ENCODE measurements at regions not wholly inside any gene's neighbourhood (a gene's known extent, or its start where the extent isn't known, plus 50 kb on each side); places are given as distances from the start of the nearest gene placed in this dataset.

DNA sequence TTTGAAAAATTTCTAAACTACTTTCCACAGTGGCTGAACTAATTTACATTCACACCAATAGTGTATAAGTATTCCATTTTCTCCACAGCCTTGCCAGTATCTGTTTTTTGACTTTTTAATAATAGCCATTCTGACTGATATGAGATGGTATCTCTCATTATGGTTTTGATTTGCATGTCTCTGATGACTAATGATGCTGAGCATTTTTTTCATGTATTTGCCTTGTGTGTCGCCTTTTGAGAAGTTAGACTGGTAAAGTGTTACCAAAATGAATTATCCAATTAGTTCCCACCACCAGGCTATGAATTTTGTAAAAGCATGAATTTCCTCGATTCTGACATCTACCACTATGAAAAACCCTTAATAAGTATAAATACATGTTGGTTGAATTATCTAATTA lies 242.2 kb upstream of the GK2 start:
- Histone ChIP-seq H3K18ac (ENCODE audit: low read length) (no peak overlapping the region), H2BK5ac (ENCODE audit: low read length) (no peak overlapping the region)

GRCh38 chr4:79645942-79646341 lies 237.9 kb upstream of the GK2 start:
- H3K4me3 ChIP-seq (ENCODE audit: low read length in 2 of 2): no peak overlapping the region
- no peak for DNase-seq (ENCODE audit: low spot score)
- H2BK120ac ChIP-seq (ENCODE audit: low read depth, low read length): no peak overlapping the region
- no peak overlapping the region for H2AK5ac ChIP-seq (ENCODE audit: low read depth, low read length)
- H2BK15ac ChIP-seq (ENCODE audit: low read length): no peak overlapping the region
- H3K9me3 ChIP-seq (replicated peaks in 1 of 2; ENCODE audit: control insufficient read depth in 2 of 2, insufficient read depth in 1 of 2, low read depth in 1 of 2, low read length in 2 of 2): no peaks in the 10 kb centered on the region
- no peak overlapping the region for H3K18ac ChIP-seq (ENCODE audit: low read length)
- no peaks in the 10 kb centered on the region for H3K36me3 ChIP-seq (replicated peaks in 1 of 2; ENCODE audit: control insufficient read depth in 2 of 2, insufficient read depth in 2 of 2, low read length in 2 of 2)
- no peak overlapping the region for H4K8ac ChIP-seq (ENCODE audit: low read depth, low read length)
- no peak overlapping the region for H2AFZ ChIP-seq (ENCODE audit: low read length)
- no peak overlapping the region for H3K14ac ChIP-seq (ENCODE audit: low read length)
- no peaks in the 10 kb centered on the region for H3K27me3 ChIP-seq (ENCODE audit: control insufficient read depth in 3 of 3, insufficient read depth in 3 of 3, low read depth in 1 of 3, low read length in 3 of 3)
- no peak overlapping the region for H4K91ac ChIP-seq (ENCODE audit: low read depth, low read length, poor library complexity)
- no peak overlapping the region for H2BK12ac ChIP-seq (ENCODE audit: low read length)
- H3K9ac ChIP-seq (ENCODE audit: low read depth, low read length, poor library complexity): no peak overlapping the region
- H3K4ac ChIP-seq (ENCODE audit: low read length): no peak overlapping the region
- H3K4me1 ChIP-seq (ENCODE audit: control insufficient read depth in 2 of 2, insufficient read depth in 1 of 2, low read depth in 1 of 2, low read length in 2 of 2): peaks cover 0 to 4% of the 10 kb centered on the region in 2 donors
- no peak overlapping the region for H3K27ac ChIP-seq (replicated peaks; ENCODE audit: low read length)
- H3K4me2 ChIP-seq (ENCODE audit: insufficient read depth, low read length, poor library complexity, severe bottlenecking): no peak overlapping the region
- H2BK5ac ChIP-seq (ENCODE audit: low read length): no peak overlapping the region
- no peak overlapping the region for H3K23ac ChIP-seq (ENCODE audit: low read depth, low read length, poor library complexity)
- no peaks in the 10 kb centered on the region for H3K79me1 ChIP-seq (ENCODE audit: low read depth, low read length)
- no CpG with 5 or more reads among the region's 2 CpGs for WGBS, 2 donors (ENCODE audit: extremely low coverage in 2 of 2, insufficient read length in 2 of 2, insufficient replicate concordance in 1 of 2)

More for the DNA sequence above, 242.2 kb upstream of the GK2 start:
- H3K14ac ChIP-seq (ENCODE audit: low read length): no peak overlapping the region
- no peaks in the 10 kb centered on the region for H3K79me1 ChIP-seq (ENCODE audit: low read depth, low read length)
- H4K8ac ChIP-seq (ENCODE audit: low read depth, low read length): no peak overlapping the region
- no peaks in the 10 kb centered on the region for H3K27me3 ChIP-seq (ENCODE audit: control insufficient read depth in 3 of 3, insufficient read depth in 3 of 3, low read depth in 1 of 3, low read length in 3 of 3)
- no peaks in the 10 kb centered on the region for H3K36me3 ChIP-seq (replicated peaks in 1 of 2; ENCODE audit: control insufficient read depth in 2 of 2, insufficient read depth in 2 of 2, low read length in 2 of 2)
- H3K4ac ChIP-seq (ENCODE audit: low read length): no peak overlapping the region
- H3K9me3 ChIP-seq (replicated peaks in 1 of 2; ENCODE audit: control insufficient read depth in 2 of 2, insufficient read depth in 1 of 2, low read depth in 1 of 2, low read length in 2 of 2): no peaks in the 10 kb centered on the region
- no peak overlapping the region for H3K4me2 ChIP-seq (ENCODE audit: insufficient read depth, low read length, poor library complexity, severe bottlenecking)
- H3K27ac ChIP-seq (replicated peaks; ENCODE audit: low read length): no peak overlapping the region
- DNase-seq (ENCODE audit: low spot score): no peak
- no peak overlapping the region for H3K23ac ChIP-seq (ENCODE audit: low read depth, low read length, poor library complexity)
- H2BK120ac ChIP-seq (ENCODE audit: low read depth, low read length): no peak overlapping the region
- H2BK15ac ChIP-seq (ENCODE audit: low read length): no peak overlapping the region
- H4K91ac ChIP-seq (ENCODE audit: low read depth, low read length, poor library complexity): no peak overlapping the region
- no peak overlapping the region for H3K4me3 ChIP-seq (ENCODE audit: low read length in 2 of 2)
- H3K4me1 ChIP-seq (ENCODE audit: control insufficient read depth in 2 of 2, insufficient read depth in 1 of 2, low read depth in 1 of 2, low read length in 2 of 2): peaks cover 0 to 11% of the 10 kb centered on the region in 2 donors
- H2BK12ac ChIP-seq (ENCODE audit: low read length): no peak overlapping the region
- no peak overlapping the region for H2AK5ac ChIP-seq (ENCODE audit: low read depth, low read length)
- H2AFZ ChIP-seq (ENCODE audit: low read length): no peak overlapping the region
- no peak overlapping the region for H3K9ac ChIP-seq (ENCODE audit: low read depth, low read length, poor library complexity)
- WGBS, 2 donors (ENCODE audit: extremely low coverage in 2 of 2, insufficient read length in 2 of 2, insufficient replicate concordance in 1 of 2): no CpG with 5 or more reads among the region's 2 CpGs

DNA sequence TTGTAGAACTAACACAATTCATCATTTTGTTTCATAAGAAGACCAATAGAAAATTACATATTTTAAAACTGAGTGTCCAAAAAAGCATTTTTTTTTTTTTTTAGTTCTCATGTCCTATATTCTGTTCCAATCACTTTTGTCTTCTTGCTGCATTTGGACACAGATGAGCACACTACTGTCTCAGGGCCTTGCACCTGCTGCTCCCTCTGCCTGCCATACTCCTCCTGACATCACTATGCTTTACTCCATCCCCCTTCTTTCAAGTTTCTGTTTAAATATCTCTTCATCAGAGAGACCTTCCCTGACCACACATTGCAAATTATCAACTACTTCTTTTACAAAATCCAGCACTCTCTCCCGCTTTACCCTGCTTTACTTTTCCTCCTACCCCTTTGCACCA lies 230.7 kb upstream of the GK2 start:
- Histone ChIP-seq H2BK5ac (ENCODE audit: low read length) (no peak overlapping the region), H3K14ac (ENCODE audit: low read length) (no peak overlapping the region), H3K9me3 (replicated peaks in 1 of 2; ENCODE audit: control insufficient read depth in 2 of 2, insufficient read depth in 1 of 2, low read depth in 1 of 2, low read length in 2 of 2) (no peaks in the 10 kb centered on the region), H2BK15ac (ENCODE audit: low read length) (no peak overlapping the region), H3K36me3 (replicated peaks in 1 of 2; ENCODE audit: control insufficient read depth in 2 of 2, insufficient read depth in 2 of 2, low read length in 2 of 2) (no peaks in the 10 kb centered on the region), H2AK5ac (ENCODE audit: low read depth, low read length) (no peak overlapping the region), H3K27me3 (ENCODE audit: control insufficient read depth in 3 of 3, insufficient read depth in 3 of 3, low read depth in 1 of 3, low read length in 3 of 3) (no peaks in the 10 kb centered on the region), H3K27ac (replicated peaks; ENCODE audit: low read length) (no peak overlapping the region), H2BK12ac (ENCODE audit: low read length) (no peak overlapping the region), H2BK120ac (ENCODE audit: low read depth, low read length) (no peak overlapping the region), H3K79me1 (ENCODE audit: low read depth, low read length) (no peaks in the 10 kb centered on the region), H3K9ac (ENCODE audit: low read depth, low read length, poor library complexity) (no peak overlapping the region), H3K23ac (ENCODE audit: low read depth, low read length, poor library complexity) (no peak overlapping the region), H4K8ac (ENCODE audit: low read depth, low read length) (no peak overlapping the region), H4K91ac (ENCODE audit: low read depth, low read length, poor library complexity) (no peak overlapping the region), H3K4me1 (ENCODE audit: control insufficient read depth in 2 of 2, insufficient read depth in 1 of 2, low read depth in 1 of 2, low read length in 2 of 2) (no peaks in the 10 kb centered on the region), H3K4me3 (ENCODE audit: low read length in 2 of 2) (no peak overlapping the region), H3K4ac (ENCODE audit: low read length) (no peak overlapping the region), H3K4me2 (ENCODE audit: insufficient read depth, low read length, poor library complexity, severe bottlenecking) (no peak overlapping the region), H3K18ac (ENCODE audit: low read length) (no peak overlapping the region), H2AFZ (ENCODE audit: low read length) (no peak overlapping the region)
- no CpG with 5 or more reads among the region's 1 CpG for WGBS, 2 donors (ENCODE audit: extremely low coverage in 2 of 2, insufficient read length in 2 of 2, insufficient replicate concordance in 1 of 2)
- no peak for DNase-seq (ENCODE audit: low spot score)

DNA sequence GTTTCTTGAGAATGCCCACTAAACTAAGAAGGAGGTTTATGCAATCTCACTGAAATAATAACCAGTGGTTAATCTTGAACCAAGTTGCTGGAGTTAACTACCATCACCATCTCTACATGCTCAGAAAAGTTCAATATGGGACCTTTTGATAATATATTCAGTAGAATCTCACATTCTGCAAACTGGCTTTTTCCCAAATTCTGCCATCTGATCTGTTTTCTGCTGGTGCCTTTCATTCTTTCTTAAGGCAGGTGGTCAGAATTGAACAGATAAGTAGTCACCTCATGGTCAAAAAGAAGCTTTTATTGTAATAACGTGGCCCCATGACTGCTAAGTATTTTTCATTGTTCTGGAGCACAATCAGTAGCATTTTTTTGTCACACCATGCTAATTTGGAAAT lies 229.0 kb upstream of the GK2 start:
- Histone ChIP-seq H4K91ac (ENCODE audit: low read depth, low read length, poor library complexity) (no peak overlapping the region), H3K23ac (ENCODE audit: low read depth, low read length, poor library complexity) (no peak overlapping the region), H3K18ac (ENCODE audit: low read length) (no peak overlapping the region), H3K36me3 (replicated peaks in 1 of 2; ENCODE audit: control insufficient read depth in 2 of 2, insufficient read depth in 2 of 2, low read length in 2 of 2) (no peaks in the 10 kb centered on the region), H2AFZ (ENCODE audit: low read length) (no peak overlapping the region), H4K8ac (ENCODE audit: low read depth, low read length) (no peak overlapping the region), H3K4me1 (ENCODE audit: control insufficient read depth in 2 of 2, insufficient read depth in 1 of 2, low read depth in 1 of 2, low read length in 2 of 2) (no peaks in the 10 kb centered on the region), H3K4me3 (ENCODE audit: low read length in 2 of 2) (no peak overlapping the region), H3K79me1 (ENCODE audit: low read depth, low read length) (no peaks in the 10 kb centered on the region), H2BK15ac (ENCODE audit: low read length) (no peak overlapping the region), H3K4ac (ENCODE audit: low read length) (no peak overlapping the region), H2BK12ac (ENCODE audit: low read length) (no peak overlapping the region), H3K14ac (ENCODE audit: low read length) (no peak overlapping the region), H2BK120ac (ENCODE audit: low read depth, low read length) (no peak overlapping the region), H3K4me2 (ENCODE audit: insufficient read depth, low read length, poor library complexity, severe bottlenecking) (no peak overlapping the region), H3K27me3 (ENCODE audit: control insufficient read depth in 3 of 3, insufficient read depth in 3 of 3, low read depth in 1 of 3, low read length in 3 of 3) (no peaks in the 10 kb centered on the region), H3K9me3 (replicated peaks in 1 of 2; ENCODE audit: control insufficient read depth in 2 of 2, insufficient read depth in 1 of 2, low read depth in 1 of 2, low read length in 2 of 2) (no peaks in the 10 kb centered on the region), H3K27ac (replicated peaks; ENCODE audit: low read length) (no peak overlapping the region), H2AK5ac (ENCODE audit: low read depth, low read length) (no peak overlapping the region), H2BK5ac (ENCODE audit: low read length) (no peak overlapping the region), H3K9ac (ENCODE audit: low read depth, low read length, poor library complexity) (no peak overlapping the region)
- no peak for DNase-seq (ENCODE audit: low spot score)
- no CpG with 5 or more reads among the region's 1 CpG for WGBS, 2 donors (ENCODE audit: extremely low coverage in 2 of 2, insufficient read length in 2 of 2, insufficient replicate concordance in 1 of 2)
